Mesothelial cell of epicardium (in vitro differentiated cells): ENCODE measurements at regions not wholly inside any gene's neighbourhood (a gene's known extent, or its start where the extent isn't known, plus 50 kb on each side); places are given as distances from the start of the nearest gene placed in this dataset.

Experiments used
- DNase-seq, 2 experiments: peaks; one replicate each; pipeline ENCODE4 v3.0.0; 2021; ENCODE audit warnings: low spot score in 2 of 2; ENCODE audit not compliant: unreplicated experiment in 2 of 2
- H3K27ac Mint-ChIP-seq: 2 replicates; pipeline ENCODE4 v1.8.0; 2021; ENCODE audit warnings: mixed read lengths
- H3K27me3 Mint-ChIP-seq: 2 replicates; pipeline ENCODE4 v1.8.0; 2021; ENCODE audit warnings: low read depth, mixed read lengths
- H3K36me3 Mint-ChIP-seq: 2 replicates; pipeline ENCODE4 v1.8.0; 2021; ENCODE audit warnings: mixed read lengths
- H3K4me1 Mint-ChIP-seq: 2 replicates; pipeline ENCODE4 v1.8.0; 2021; ENCODE audit warnings: mixed read lengths
- H3K4me3 Mint-ChIP-seq: 2 replicates; pipeline ENCODE4 v1.8.0; 2021; ENCODE audit warnings: mild to moderate bottlenecking, moderate library complexity, mixed read lengths
- H3K9me3 Mint-ChIP-seq: 2 replicates; pipeline ENCODE4 v1.8.0; 2021; ENCODE audit warnings: mixed read lengths
- CTCF ChIP-seq: fragments of 200-600 bp; sonication (generic); IDR thresholded peaks from one replicate; pipeline ENCODE4 v1.5.0; 2021; ENCODE audit warnings: antibody characterized with exemption; ENCODE audit not compliant: unreplicated experiment

GRCh38 chr18:39188278-39188677 is 1622.7 kb upstream of the CELF4 start:
- Mint-ChIP-seq H3K27ac (no peak overlapping the region), H3K4me1 (no peaks in the 10 kb centered on the region)
- no peak for DNase-seq

GRCh38 chr18:39186008-39186407 is 1620.4 kb upstream of the CELF4 start:
- no peak for TF ChIP-seq CTCF
- H3K36me3 Mint-ChIP-seq = no peaks in the 10 kb centered on the region
- no peak overlapping the region for H3K27ac Mint-ChIP-seq
- no peak for DNase-seq
- no peak overlapping the region for H3K4me3 Mint-ChIP-seq
- H3K9me3 Mint-ChIP-seq = no peaks in the 10 kb centered on the region
- no peaks in the 10 kb centered on the region for H3K4me1 Mint-ChIP-seq
- no peaks in the 10 kb centered on the region for H3K27me3 Mint-ChIP-seq

More at GRCh38 chr18:39188278-39188677, 1622.7 kb upstream of the CELF4 start:
- no peak for TF ChIP-seq CTCF
- no peaks in the 10 kb centered on the region for H3K9me3 Mint-ChIP-seq
- H3K4me3 Mint-ChIP-seq = no peak overlapping the region
- H3K27me3 Mint-ChIP-seq = no peaks in the 10 kb centered on the region
- no peaks in the 10 kb centered on the region for H3K36me3 Mint-ChIP-seq

GRCh38 chr18:39184176-39184575 is 1618.6 kb upstream of the CELF4 start:
- Mint-ChIP-seq H3K36me3 (no peaks in the 10 kb centered on the region), H3K4me1 (no peaks in the 10 kb centered on the region), H3K4me3 (no peak overlapping the region), H3K27me3 (no peaks in the 10 kb centered on the region), H3K9me3 (peaks cover 3% of the 10 kb centered on the region), H3K27ac (no peak overlapping the region)
- DNase-seq = no peak
- TF ChIP-seq CTCF = no peak

GRCh38 chr18:39178166-39178565 is 1612.6 kb upstream of the CELF4 start:
- H3K27ac Mint-ChIP-seq = no peak overlapping the region
- no peak for DNase-seq
- H3K4me3 Mint-ChIP-seq = no peak overlapping the region
- no peaks in the 10 kb centered on the region for H3K4me1 Mint-ChIP-seq
- no peak for TF ChIP-seq CTCF
- H3K9me3 Mint-ChIP-seq = peaks cover 10% of the 10 kb centered on the region
- no peaks in the 10 kb centered on the region for H3K27me3 Mint-ChIP-seq
- H3K36me3 Mint-ChIP-seq = no peaks in the 10 kb centered on the region

GRCh38 chr18:39172695-39173421 is 1607.3 kb upstream of the CELF4 start:
- Mint-ChIP-seq H3K36me3 (no peaks in the 10 kb centered on the region), H3K4me1 (no peaks in the 10 kb centered on the region), H3K27me3 (no peaks in the 10 kb centered on the region), H3K27ac (no peak overlapping the region), H3K9me3 (peaks cover 7% of the 10 kb centered on the region), H3K4me3 (no peak overlapping the region)
- no peak for DNase-seq
- TF ChIP-seq CTCF = no peak
